Sigmoid colon (tissue), 6 donors: ENCODE measurements at regions not wholly inside any gene's neighbourhood (a gene's known extent, or its start where the extent isn't known, plus 50 kb on each side); places are given as distances from the start of the nearest gene placed in this dataset.

Experiments used
- DNase-seq: peaks from one replicate; pipeline ENCODE4 v3.0.0-alpha.2; 2019
- H3K27ac ChIP-seq, 4 donors: fragments of 200-600 bp; sonication (generic); one replicate each; pipeline ENCODE4 v1.5.1; 2016 to 2019; ENCODE audit warnings: mild to moderate bottlenecking in 1 of 4
- H3K27me3 ChIP-seq, 3 donors: fragments of 200-600 bp; sonication (generic); one replicate each; pipeline ENCODE4 v1.5.1; 2019; ENCODE audit warnings: mild to moderate bottlenecking in 1 of 3
- H3K36me3 ChIP-seq, 4 donors: fragments of 200-600 bp; sonication (generic); one replicate each; pipeline ENCODE4 v1.5.1; 2016 to 2019
- H3K4me1 ChIP-seq, 4 donors: fragments of 200-600 bp; sonication (generic); one replicate each; pipeline ENCODE4 v1.5.1; 2017 to 2019
- H3K4me3 ChIP-seq, 4 donors: fragments of 200-600 bp; sonication (generic); one replicate each; pipeline ENCODE4 v1.5.1; 2017 to 2019; ENCODE audit warnings: mild to moderate bottlenecking in 2 of 4, moderate library complexity in 1 of 4
- H3K9me3 ChIP-seq, 4 donors: fragments of 200-600 bp in 3 of 4; sonication (generic) in 3 of 4; one replicate each; pipeline versions ENCODE4 v1.5.1 to v1.6.1; 2013 to 2019
- CTCF ChIP-seq, 4 experiments: fragments of 450-650 bp in 3 of 4; fragments of 200-600 bp in 1 of 4; IDR thresholded peaks; one replicate each; pipeline ENCODE4 v1.5.1; 2016 to 2019; ENCODE audit warnings: antibody characterized with exemption in 4 of 4, mild to moderate bottlenecking in 3 of 4, moderate library complexity in 2 of 4
- EP300 ChIP-seq, 4 donors: sonication (generic); formaldehyde crosslinking; IDR thresholded peaks; one replicate each; pipeline ENCODE4 v1.6.1; 2017; ENCODE audit warnings: antibody characterized with exemption in 4 of 4
- POLR2A ChIP-seq, 2 donors: fragments of 450-650 bp; IDR thresholded peaks; one replicate each; pipeline ENCODE4 v1.6.1; 2016; ENCODE audit warnings: antibody characterized with exemption in 2 of 2, mild to moderate bottlenecking in 2 of 2, moderate library complexity in 2 of 2
- POLR2AphosphoS5 ChIP-seq, 4 donors: sonication (generic); formaldehyde crosslinking; IDR thresholded peaks; one replicate each; pipeline ENCODE4 v1.6.1; 2017; ENCODE audit warnings: antibody characterized with exemption in 4 of 4
- WGBS, 2 donors: extraction: QIAGEN DNeasy Blood & Tissue Kit; methylation state at CpG; one replicate each; pipeline ENCODE4 v1.1.7; 2013; 5-methylcytosine and 5-hydroxymethylcytosine counted together
- intact Hi-C: fragments of 100-400 bp; cut with DNase I; formaldehyde crosslinking; loops from one replicate; pipeline ENCODE4 v1.15.1; 2023
- donor health status: healthy with polysubstance abuse.
- donor health status: healthy.

DNA sequence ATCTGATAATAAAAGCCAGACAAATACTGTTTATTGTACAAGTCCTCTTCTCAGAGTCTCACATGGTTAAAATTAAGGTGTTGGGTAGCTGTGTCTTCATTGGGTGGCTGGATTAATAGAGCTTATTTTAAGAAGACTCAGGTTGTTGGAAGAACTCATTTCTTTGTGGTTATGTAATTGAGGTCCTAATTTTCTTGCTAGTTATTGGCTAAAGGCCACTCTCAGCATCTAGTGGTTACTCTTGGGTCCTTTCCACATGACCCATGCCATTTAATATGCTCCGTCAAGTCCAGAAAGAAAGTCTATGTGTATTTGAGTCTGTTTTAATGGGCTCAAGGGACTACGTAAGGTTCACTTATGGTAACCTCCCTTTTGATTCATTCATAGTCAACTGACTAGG is 1668.6 kb upstream of the AGA start:
- DNase-seq, result no peak
- Histone ChIP-seq H3K9me3 (no peaks in the 10 kb centered on the region), H3K36me3 (no peaks in the 10 kb centered on the region), H3K27ac (no peak overlapping the region), H3K4me3 (no peak overlapping the region), H3K4me1 (no peaks in the 10 kb centered on the region), H3K27me3 (no peaks in the 10 kb centered on the region)
- intact Hi-C loops, result no loop called here
- WGBS, 2 donors, result 93% methylated on average over 2 of the region's 2 CpGs
- TF ChIP-seq CTCF (IDR thresholded peaks at IDR 0.05), result no peak
- no peak for TF ChIP-seq POLR2AphosphoS5 (IDR thresholded peaks at IDR 0.05)
- no peak for TF ChIP-seq EP300 (IDR thresholded peaks at IDR 0.05)
- TF ChIP-seq POLR2A (IDR thresholded peaks at IDR 0.05), result no peak

DNA sequence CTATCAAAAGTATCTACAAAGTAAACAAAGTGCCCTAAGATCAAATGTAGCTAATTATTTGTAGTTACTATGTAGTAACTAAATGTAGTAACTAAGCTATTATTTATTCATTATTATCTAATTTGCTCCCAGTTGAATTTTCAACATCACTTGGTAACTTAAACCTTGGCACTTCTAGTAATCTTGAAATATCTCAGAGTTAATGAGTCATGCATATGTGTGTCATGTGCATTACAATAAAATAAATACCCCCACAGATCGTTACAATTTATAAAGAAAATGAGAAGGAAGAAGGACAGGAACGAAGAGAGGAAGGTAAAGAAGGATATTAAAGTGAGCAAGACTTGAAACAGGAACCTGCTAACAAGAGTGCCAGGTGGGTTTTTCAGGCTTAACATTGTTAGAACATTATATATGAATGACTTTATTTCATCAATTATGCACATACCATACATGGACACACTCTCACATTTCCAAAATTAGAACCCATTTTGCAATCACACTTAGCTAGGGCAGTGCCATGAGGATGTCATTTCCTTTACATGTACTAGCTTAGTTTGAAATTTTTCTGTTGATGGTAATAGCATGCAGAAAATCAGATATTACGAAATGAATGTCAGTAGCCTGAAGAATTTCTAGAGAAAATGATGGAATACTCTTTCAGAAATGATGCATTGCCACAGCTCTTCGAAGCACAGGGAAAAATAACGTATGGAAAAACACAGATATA is 1670.4 kb upstream of the AGA start:
- TF ChIP-seq CTCF (IDR thresholded peaks at IDR 0.05) (no peak), POLR2AphosphoS5 (IDR thresholded peaks at IDR 0.05) (no peak), POLR2A (IDR thresholded peaks at IDR 0.05) (no peak), EP300 (IDR thresholded peaks at IDR 0.05) (no peak)
- Histone ChIP-seq H3K9me3 (no peaks in the 10 kb centered on the region), H3K27ac (no peak overlapping the region), H3K4me1 (no peaks in the 10 kb centered on the region), H3K4me3 (no peak overlapping the region), H3K27me3 (no peaks in the 10 kb centered on the region), H3K36me3 (no peaks in the 10 kb centered on the region)
- intact Hi-C loops, result no loop called here
- WGBS, 2 donors, result 47 to 71% methylated on average over 5 of the region's 5 CpGs
- DNase-seq, result no peak

GRCh38 chr4:179114615-179115014 is 1672.4 kb upstream of the AGA start:
- intact Hi-C loops, result no loop called here
- whole genome bisulfite sequencing, 2 donors, result 86 to 94% methylated on average over 1 of the region's 1 CpG
- H3K27me3 ChIP-seq, result no peaks in the 10 kb centered on the region
- TF ChIP-seq EP300 (IDR thresholded peaks at IDR 0.05), result no peak
- no peak for TF ChIP-seq CTCF (IDR thresholded peaks at IDR 0.05)
- no peak overlapping the region for H3K27ac ChIP-seq
- no peaks in the 10 kb centered on the region for H3K9me3 ChIP-seq
- H3K36me3 ChIP-seq, result no peaks in the 10 kb centered on the region
- H3K4me1 ChIP-seq, result no peaks in the 10 kb centered on the region
- no peak overlapping the region for H3K4me3 ChIP-seq
- DNase-seq, result no peak

DNA sequence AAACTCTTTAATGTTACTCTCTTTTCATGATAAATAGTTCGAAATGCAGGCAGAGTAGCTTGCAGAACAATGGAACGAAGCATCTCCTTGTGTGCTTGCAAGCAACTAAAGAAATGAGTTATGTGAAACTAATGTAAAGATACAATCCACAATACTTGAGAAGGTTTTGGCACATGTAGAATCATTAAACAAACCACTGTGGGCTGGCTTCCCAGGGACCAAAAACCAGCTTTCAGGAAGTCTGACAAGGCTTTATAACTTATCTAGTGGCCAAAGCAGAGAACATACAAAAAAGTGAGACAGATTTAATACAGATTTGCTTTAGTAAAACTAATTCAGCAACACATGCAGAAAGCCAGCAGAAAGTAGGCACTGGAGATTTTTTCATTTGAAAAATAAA is 1673.8 kb upstream of the AGA start:
- no peaks in the 10 kb centered on the region for H3K9me3 ChIP-seq
- no peak overlapping the region for H3K4me3 ChIP-seq
- intact Hi-C loops, result no loop called here
- no peaks in the 10 kb centered on the region for H3K36me3 ChIP-seq
- H3K27me3 ChIP-seq, result no peaks in the 10 kb centered on the region
- H3K27ac ChIP-seq, result no peak overlapping the region
- TF ChIP-seq EP300 (IDR thresholded peaks at IDR 0.05) (no peak), POLR2A (IDR thresholded peaks at IDR 0.05) (no peak), CTCF (IDR thresholded peaks at IDR 0.05) (no peak), POLR2AphosphoS5 (IDR thresholded peaks at IDR 0.05) (no peak)
- no peak for DNase-seq
- WGBS, 2 donors, result 72% methylated on average over 2 of the region's 2 CpGs
- no peaks in the 10 kb centered on the region for H3K4me1 ChIP-seq

- no peaks in the 10 kb centered on the region for H3K36me3 ChIP-seq
Measured at GRCh38 chr4:179116581-179116980, 1674.3 kb upstream of the AGA start.

More at GRCh38 chr4:179116581-179116980, 1674.3 kb upstream of the AGA start:
- Histone ChIP-seq H3K4me1 (no peaks in the 10 kb centered on the region), H3K4me3 (no peak overlapping the region), H3K27me3 (no peaks in the 10 kb centered on the region), H3K27ac (no peak overlapping the region), H3K9me3 (no peaks in the 10 kb centered on the region)
- intact Hi-C loops, result no loop called here
- no peak for DNase-seq
- 43 to 61% methylated on average over 2 of the region's 2 CpGs for WGBS, 2 donors
- TF ChIP-seq EP300 (IDR thresholded peaks at IDR 0.05) (no peak), CTCF (IDR thresholded peaks at IDR 0.05) (no peak), POLR2A (IDR thresholded peaks at IDR 0.05) (no peak), POLR2AphosphoS5 (IDR thresholded peaks at IDR 0.05) (no peak)
